Progenitor cell of endocrine pancreas (in vitro differentiated cells): ENCODE measurements at regions not wholly inside any gene's neighbourhood (a gene's known extent, or its start where the extent isn't known, plus 50 kb on each side); places are given as distances from the start of the nearest gene placed in this dataset.
A peak's percentile ranks its signal among the peaks of the same experiment; 100 is the strongest.

Experiments used
- DNase-seq: peaks from one replicate; pipeline ENCODE4 v3.0.0; 2021; ENCODE audit warnings: low spot score; ENCODE audit not compliant: unreplicated experiment
- H3K27ac Mint-ChIP-seq: 2 replicates; pipeline ENCODE4 v1.8.0; 2021; ENCODE audit warnings: mild to moderate bottlenecking, moderate library complexity, mixed read lengths
- H3K27me3 Mint-ChIP-seq: 2 replicates; pipeline ENCODE4 v1.8.0; 2021; ENCODE audit warnings: mixed read lengths
- H3K36me3 Mint-ChIP-seq: 2 replicates; pipeline ENCODE4 v1.8.0; 2022; ENCODE audit warnings: mixed read lengths; ENCODE audit not compliant: insufficient read depth
- H3K4me1 Mint-ChIP-seq: 2 replicates; pipeline ENCODE4 v1.8.0; 2021; ENCODE audit warnings: low read depth, mixed read lengths
- H3K4me3 Mint-ChIP-seq: 2 replicates; pipeline ENCODE4 v1.8.0; 2021; ENCODE audit warnings: low read depth, mild to moderate bottlenecking, moderate library complexity, mixed read lengths
- H3K9me3 Mint-ChIP-seq: 2 replicates; pipeline ENCODE4 v1.8.0; 2021; ENCODE audit warnings: low read depth, mixed read lengths
- CTCF ChIP-seq: fragments of 200-600 bp; sonication (generic); IDR thresholded peaks from one replicate; pipeline ENCODE4 v1.5.0; 2021; ENCODE audit warnings: antibody characterized with exemption, mild to moderate bottlenecking; ENCODE audit not compliant: unreplicated experiment

GRCh38 chr3:14601692-14602005, 49.9 kb upstream of the CCDC174 start:
- no peak for TF ChIP-seq CTCF
- H3K4me1 Mint-ChIP-seq = peaks cover 14% of the 10 kb centered on the region
- H3K4me3 Mint-ChIP-seq = peak overlapping the region; percentile 66

More at GRCh38 chr3:14601692-14602005, 49.9 kb upstream of the CCDC174 start:
- no peak for DNase-seq
- H3K27ac Mint-ChIP-seq = no peak overlapping the region
- H3K27me3 Mint-ChIP-seq = peaks cover 56% of the 10 kb centered on the region
- no peaks in the 10 kb centered on the region for H3K36me3 Mint-ChIP-seq
- H3K9me3 Mint-ChIP-seq = no peaks in the 10 kb centered on the region
